Neural cell (in vitro differentiated cells): ENCODE measurements at regions not wholly inside any gene's neighbourhood (a gene's known extent, or its start where the extent isn't known, plus 50 kb on each side); places are given as distances from the start of the nearest gene placed in this dataset.

Source experiments
- H2AFZ ChIP-seq: fragments of 200-600, 300-800 bp; sonication (generic), shearing (Covaris generic); 2 replicates; pipeline ENCODE4 v1.6.0; 2014; ENCODE audit warnings: low read depth, mild to moderate bottlenecking, antibody characterized with exemption, low read length, moderate library complexity
- H3F3A ChIP-seq: fragments of 200-600 bp; shearing (Covaris generic); 2 replicates; pipeline ENCODE4 v1.6.1; 2016; ENCODE audit warnings: mild to moderate bottlenecking, moderate library complexity, mixed read lengths, antibody characterized with exemption, low read length; ENCODE audit not compliant: insufficient read depth, poor library complexity, severe bottlenecking
- H3K27ac ChIP-seq: fragments of 200-600, 300-800 bp; sonication (generic), shearing (Covaris generic); 2 replicates; pipeline ENCODE4 v1.5.1; 2014; ENCODE audit warnings: mild to moderate bottlenecking, low read length, moderate library complexity
- H3K27me3 ChIP-seq: fragments of 300-800, 200-600 bp; sonication (generic), shearing (Covaris generic); 2 replicates; pipeline ENCODE4 v1.6.0; 2014; ENCODE audit warnings: mild to moderate bottlenecking, low read depth, low read length, moderate library complexity; ENCODE audit not compliant: insufficient read depth
- H3K36me3 ChIP-seq: fragments of 300-800, 200-600 bp; sonication (generic), shearing (Covaris generic); 2 replicates; pipeline ENCODE4 v1.5.1; 2014; ENCODE audit warnings: mild to moderate bottlenecking, antibody characterized with exemption, low read length, moderate library complexity; ENCODE audit not compliant: insufficient read depth
- H3K4me2 ChIP-seq: fragments of 300-800, 200-600 bp; sonication (generic), shearing (Covaris generic); 2 replicates; pipeline ENCODE4 v1.6.0; 2014; ENCODE audit warnings: mild to moderate bottlenecking, low read length
- H3K4me3 ChIP-seq: fragments of 300-800, 200-600 bp; sonication (generic), shearing (Covaris generic); 2 replicates; pipeline ENCODE4 v1.5.1; 2014; ENCODE audit warnings: mild to moderate bottlenecking, low read length, moderate library complexity
- H3K79me2 ChIP-seq: fragments of 200-600 bp; shearing (Covaris generic); replicated peaks from 2 replicates; pipeline ENCODE4 v1.6.0; 2014; ENCODE audit warnings: mild to moderate bottlenecking, low read length, moderate library complexity; ENCODE audit not compliant: insufficient read depth
- H3K9ac ChIP-seq: fragments of 300-800, 200-600 bp; sonication (generic), shearing (Covaris generic); 2 replicates; pipeline ENCODE4 v1.6.1; 2016; ENCODE audit warnings: mild to moderate bottlenecking, low read length, mixed read lengths
- H3K9me2 ChIP-seq: fragments of 200-600 bp; shearing (Covaris generic); 2 replicates; pipeline ENCODE4 v1.6.1; 2016; ENCODE audit warnings: mild to moderate bottlenecking, low read length, mixed read lengths; ENCODE audit not compliant: insufficient read depth
- H3K9me3 ChIP-seq: fragments of 200-600, 300-800 bp; sonication (generic), shearing (Covaris generic); 2 replicates; pipeline ENCODE4 v1.6.1; 2016; ENCODE audit warnings: mild to moderate bottlenecking, mixed run types, low read length, moderate library complexity, mixed read lengths
- H4K20me1 ChIP-seq: fragments of 200-600 bp; shearing (Covaris generic); 2 replicates; pipeline ENCODE4 v1.6.1; 2016; ENCODE audit warnings: mild to moderate bottlenecking, mixed run types; ENCODE audit not compliant: insufficient read depth
- EP300 ChIP-seq: fragments of 450-650 bp; conservative IDR thresholded peaks from 2 replicates; pipeline ENCODE4 v1.6.1; 2014; ENCODE audit warnings: antibody characterized with exemption, mild to moderate bottlenecking, moderate library complexity; ENCODE audit not compliant: poor library complexity, severe bottlenecking
- EZH2 ChIP-seq: fragments of 200-600, 300-800 bp; shearing (Covaris generic), sonication (generic); IDR thresholded peaks from 2 replicates; pipeline ENCODE4 v1.6.1; 2014; ENCODE audit warnings: antibody characterized with exemption, low read length, borderline replicate concordance, mild to moderate bottlenecking; ENCODE audit not compliant: insufficient read depth, poor library complexity, severe bottlenecking
- MXI1 ChIP-seq: fragments of 450-650 bp; conservative IDR thresholded peaks from 2 replicates; pipeline ENCODE4 v1.6.1; 2014; ENCODE audit warnings: antibody characterized with exemption, mild to moderate bottlenecking; ENCODE audit not compliant: poor library complexity, severe bottlenecking
- POLR2AphosphoS5 ChIP-seq: IDR thresholded peaks from 2 replicates; pipeline ENCODE4 v1.6.1; 2012
- RAD21 ChIP-seq: fragments of 450-650 bp; conservative IDR thresholded peaks from 2 replicates; pipeline ENCODE4 v1.6.1; 2014; ENCODE audit warnings: antibody characterized with exemption, mild to moderate bottlenecking, moderate library complexity
- REST ChIP-seq: IDR thresholded peaks from 2 replicates; pipeline ENCODE4 v1.6.1; 2012; ENCODE audit warnings: borderline replicate concordance
- SMC3 ChIP-seq: fragments of 450-650 bp; conservative IDR thresholded peaks from 2 replicates; pipeline ENCODE4 v1.6.1; 2014; ENCODE audit warnings: antibody characterized with exemption, mild to moderate bottlenecking, moderate library complexity; ENCODE audit not compliant: poor library complexity
- TAF1 ChIP-seq: IDR thresholded peaks from 2 replicates; pipeline ENCODE4 v1.6.1; 2012; ENCODE audit warnings: low read depth
- TF ChIP-seq, protein P1 (sequence below): fragments of 450-650 bp; IDR thresholded peaks from 2 replicates; pipeline ENCODE4 v1.5.1; 2014; ENCODE audit warnings: antibody characterized with exemption, mild to moderate bottlenecking, moderate library complexity; ENCODE audit not compliant: poor library complexity, severe bottlenecking

DNA sequence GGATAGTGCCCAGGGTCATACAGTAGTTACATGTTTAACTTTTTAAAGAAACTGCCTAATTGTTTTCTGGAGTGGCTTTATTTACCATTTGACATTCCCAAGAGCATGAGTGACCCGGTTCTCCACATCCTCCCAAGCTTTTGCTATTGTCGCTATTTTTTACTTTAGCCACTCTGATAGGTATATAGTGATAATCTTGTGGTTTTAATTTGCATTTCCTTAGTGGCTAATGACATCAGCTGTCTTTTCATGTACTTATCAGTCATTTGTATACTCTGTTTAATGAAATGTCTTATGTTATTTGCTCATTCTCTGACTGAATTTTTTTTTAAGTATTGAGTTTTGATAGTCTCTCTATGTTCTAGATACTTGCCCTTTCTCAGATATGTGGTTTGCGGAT, 109.7 kb upstream of the HS6ST1 start:
- H2AFZ ChIP-seq: no peak overlapping the region
- H3K9me3 ChIP-seq: no peaks in the 10 kb centered on the region
- TF ChIP-seq MXI1: no peak
- no peak for TF ChIP-seq TAF1
- H3K27ac ChIP-seq: no peak overlapping the region
- H3K9ac ChIP-seq: no peak overlapping the region
- no peaks in the 10 kb centered on the region for H3K9me2 ChIP-seq
- no peaks in the 10 kb centered on the region for H4K20me1 ChIP-seq
- H3K4me2 ChIP-seq: no peak overlapping the region
- no peaks in the 10 kb centered on the region for H3F3A ChIP-seq
- no peak overlapping the region for H3K4me3 ChIP-seq
- no peaks in the 10 kb centered on the region for H3K36me3 ChIP-seq
- no peaks in the 10 kb centered on the region for H3K79me2 ChIP-seq
- no peaks in the 10 kb centered on the region for H3K27me3 ChIP-seq

- TF ChIP-seq, protein P1, sequence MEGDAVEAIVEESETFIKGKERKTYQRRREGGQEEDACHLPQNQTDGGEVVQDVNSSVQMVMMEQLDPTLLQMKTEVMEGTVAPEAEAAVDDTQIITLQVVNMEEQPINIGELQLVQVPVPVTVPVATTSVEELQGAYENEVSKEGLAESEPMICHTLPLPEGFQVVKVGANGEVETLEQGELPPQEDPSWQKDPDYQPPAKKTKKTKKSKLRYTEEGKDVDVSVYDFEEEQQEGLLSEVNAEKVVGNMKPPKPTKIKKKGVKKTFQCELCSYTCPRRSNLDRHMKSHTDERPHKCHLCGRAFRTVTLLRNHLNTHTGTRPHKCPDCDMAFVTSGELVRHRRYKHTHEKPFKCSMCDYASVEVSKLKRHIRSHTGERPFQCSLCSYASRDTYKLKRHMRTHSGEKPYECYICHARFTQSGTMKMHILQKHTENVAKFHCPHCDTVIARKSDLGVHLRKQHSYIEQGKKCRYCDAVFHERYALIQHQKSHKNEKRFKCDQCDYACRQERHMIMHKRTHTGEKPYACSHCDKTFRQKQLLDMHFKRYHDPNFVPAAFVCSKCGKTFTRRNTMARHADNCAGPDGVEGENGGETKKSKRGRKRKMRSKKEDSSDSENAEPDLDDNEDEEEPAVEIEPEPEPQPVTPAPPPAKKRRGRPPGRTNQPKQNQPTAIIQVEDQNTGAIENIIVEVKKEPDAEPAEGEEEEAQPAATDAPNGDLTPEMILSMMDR: no peak
- TF ChIP-seq MXI1 (no peak), SMC3 (no peak), POLR2AphosphoS5 (no peak), TAF1 (no peak), EP300 (no peak), REST (no peak), RAD21 (no peak), EZH2 (no peak)
Measured at GRCh38 chr2:128432423-128432822, 113.8 kb upstream of the HS6ST1 start.

More at GRCh38 chr2:128432423-128432822, 113.8 kb upstream of the HS6ST1 start:
- Histone ChIP-seq H3K27me3 (no peaks in the 10 kb centered on the region), H4K20me1 (no peaks in the 10 kb centered on the region), H2AFZ (no peak overlapping the region), H3K9me2 (no peaks in the 10 kb centered on the region), H3K9me3 (no peaks in the 10 kb centered on the region), H3K9ac (no peak overlapping the region), H3K4me3 (no peak overlapping the region), H3K79me2 (no peaks in the 10 kb centered on the region), H3K27ac (no peak overlapping the region), H3F3A (no peaks in the 10 kb centered on the region), H3K4me2 (no peak overlapping the region), H3K36me3 (no peaks in the 10 kb centered on the region)
